ENCODE measurements at regions not wholly inside any gene's neighbourhood (a gene's known extent, or its start where the extent isn't known, plus 50 kb on each side); places are given as distances from the start of the nearest gene placed in this dataset.

- TF ChIP-seq, protein P1, sequence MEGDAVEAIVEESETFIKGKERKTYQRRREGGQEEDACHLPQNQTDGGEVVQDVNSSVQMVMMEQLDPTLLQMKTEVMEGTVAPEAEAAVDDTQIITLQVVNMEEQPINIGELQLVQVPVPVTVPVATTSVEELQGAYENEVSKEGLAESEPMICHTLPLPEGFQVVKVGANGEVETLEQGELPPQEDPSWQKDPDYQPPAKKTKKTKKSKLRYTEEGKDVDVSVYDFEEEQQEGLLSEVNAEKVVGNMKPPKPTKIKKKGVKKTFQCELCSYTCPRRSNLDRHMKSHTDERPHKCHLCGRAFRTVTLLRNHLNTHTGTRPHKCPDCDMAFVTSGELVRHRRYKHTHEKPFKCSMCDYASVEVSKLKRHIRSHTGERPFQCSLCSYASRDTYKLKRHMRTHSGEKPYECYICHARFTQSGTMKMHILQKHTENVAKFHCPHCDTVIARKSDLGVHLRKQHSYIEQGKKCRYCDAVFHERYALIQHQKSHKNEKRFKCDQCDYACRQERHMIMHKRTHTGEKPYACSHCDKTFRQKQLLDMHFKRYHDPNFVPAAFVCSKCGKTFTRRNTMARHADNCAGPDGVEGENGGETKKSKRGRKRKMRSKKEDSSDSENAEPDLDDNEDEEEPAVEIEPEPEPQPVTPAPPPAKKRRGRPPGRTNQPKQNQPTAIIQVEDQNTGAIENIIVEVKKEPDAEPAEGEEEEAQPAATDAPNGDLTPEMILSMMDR (optimal IDR thresholded peaks at IDR 0.05 in 1 of 3, IDR thresholded peaks at IDR 0.05 in 1 of 3, conservative IDR thresholded peaks at IDR 0.05 in 1 of 3; ENCODE audit: extremely low read depth in 1 of 3, insufficient read depth in 2 of 3, low read length in 3 of 3) = no peak
- TF ChIP-seq EZH2 (IDR thresholded peaks at IDR 0.05; ENCODE audit: low read length) = no peak
Measured at GRCh38 chr1:162956922-162957321, 95.9 kb upstream of the CCDC190 start.
